Activated CD4-positive, alpha-beta T cell treated with anti-CD3 and anti-CD28 coated beads for 36 hours (primary cell): ENCODE measurements at regions not wholly inside any gene's neighbourhood (a gene's known extent, or its start where the extent isn't known, plus 50 kb on each side); places are given as distances from the start of the nearest gene placed in this dataset.

Experiments
- ATAC-seq: fragments of 200-7000 bp; cut with Tn5 transposase; one replicate; pipeline ENCODE4 v1.10.0; 2021; ENCODE audit warnings: mild to moderate bottlenecking, moderate library complexity
- CTCF ChIA-PET: fragments of 350-600 bp; sonication (Branson Sonifier 250); formaldehyde crosslinking; loops from one replicate; lab custom pipeline; 2021; ENCODE audit warnings: antibody characterized with exemption; lab: Charles Lee
- POLR2A ChIA-PET: fragments of 350-600 bp; sonication (Branson Sonifier 250); formaldehyde crosslinking; loops from one replicate; lab custom pipeline; 2021; ENCODE audit warnings: antibody characterized with exemption, inconsistent platforms; lab: Charles Lee
- DNase-seq: peaks from one replicate; pipeline ENCODE4 v3.0.0-alpha.2; 2020
- H3K27ac Mint-ChIP-seq: one replicate; pipeline ENCODE4 v1.8.0; 2021; ENCODE audit warnings: mixed read lengths
- H3K27me3 Mint-ChIP-seq: one replicate; pipeline ENCODE4 v1.8.0; 2021; ENCODE audit warnings: mixed read lengths
- H3K36me3 Mint-ChIP-seq: one replicate; pipeline ENCODE4 v1.8.0; 2021; ENCODE audit warnings: low read depth, mixed read lengths
- H3K4me1 Mint-ChIP-seq: one replicate; pipeline ENCODE4 v1.8.0; 2021; ENCODE audit warnings: mixed read lengths
- H3K4me3 Mint-ChIP-seq: one replicate; pipeline ENCODE4 v1.8.0; 2021; ENCODE audit warnings: mild to moderate bottlenecking, moderate library complexity, mixed read lengths
- H3K9me3 Mint-ChIP-seq: one replicate; pipeline ENCODE4 v1.8.0; 2021; ENCODE audit warnings: low read depth, mixed read lengths
- intact Hi-C, 2 experiments: fragments of 100-400 bp; cut with DNase I in 1 of 2; cut with micrococcal nuclease in 1 of 2; formaldehyde crosslinking; loops; one replicate each; pipeline versions ENCODE4 v1.14.2 to v1.15.1; 2022 to 2024; cut with DNase I, micrococcal nuclease

- Mint-ChIP-seq H3K27ac (no peak overlapping the region), H3K4me1 (no peaks in the 10 kb centered on the region), H3K4me3 (no peak overlapping the region), H3K9me3 (no peaks in the 10 kb centered on the region), H3K27me3 (peaks cover 14% of the 10 kb centered on the region), H3K36me3 (no peaks in the 10 kb centered on the region)
- intact Hi-C loops, result no loop called here
- no peak for ATAC-seq
- DNase-seq, result no peak
- POLR2A ChIA-PET, result no interaction called here
- CTCF ChIA-PET, result no interaction called here
These were observed 262.7 kb downstream of the PARP8 start for GRCh38 chr5:50929174-50929573.

GRCh38 chr5:50934343-50934742 lies 267.9 kb downstream of the PARP8 start:
- CTCF ChIA-PET, result no interaction called here
- Mint-ChIP-seq H3K9me3 (no peaks in the 10 kb centered on the region), H3K4me3 (no peak overlapping the region), H3K27ac (no peak overlapping the region), H3K36me3 (no peaks in the 10 kb centered on the region), H3K4me1 (no peaks in the 10 kb centered on the region), H3K27me3 (peaks cover 11% of the 10 kb centered on the region)
- no peak for ATAC-seq
- intact Hi-C loops, result no loop called here
- POLR2A ChIA-PET, result no interaction called here
- DNase-seq, result no peak

GRCh38 chr5:50945139-50945538 lies 278.7 kb downstream of the PARP8 start:
- ATAC-seq (no peak), DNase-seq (no peak)
- Mint-ChIP-seq H3K27me3 (no peaks in the 10 kb centered on the region), H3K27ac (no peak overlapping the region), H3K36me3 (no peaks in the 10 kb centered on the region), H3K4me1 (no peaks in the 10 kb centered on the region), H3K9me3 (peaks cover 13% of the 10 kb centered on the region), H3K4me3 (no peak overlapping the region)
- intact Hi-C loops, result no loop called here
- CTCF ChIA-PET, result no interaction called here
- POLR2A ChIA-PET, result no interaction called here

- H3K4me1 Mint-ChIP-seq, result no peaks in the 10 kb centered on the region
- CTCF ChIA-PET, result interaction anchor here (0.6 kb wide), 1 partner anchor 15 kb away, joined by 3 read pairs; no protein-coding TSS in a partner anchor
These were observed 281.7 kb downstream of the PARP8 start for GRCh38 chr5:50947906-50948683.

GRCh38 chr5:50953290-50953689 lies 286.9 kb downstream of the PARP8 start:
- POLR2A ChIA-PET, result no interaction called here
- H3K27ac Mint-ChIP-seq, result no peak overlapping the region
- no peak for ATAC-seq
- H3K4me1 Mint-ChIP-seq, result no peaks in the 10 kb centered on the region
- no peak for DNase-seq
- H3K36me3 Mint-ChIP-seq, result no peaks in the 10 kb centered on the region
- H3K4me3 Mint-ChIP-seq, result no peak overlapping the region
- intact Hi-C loops, result no loop called here
- no peaks in the 10 kb centered on the region for H3K9me3 Mint-ChIP-seq
- CTCF ChIA-PET, result no interaction called here
- peaks cover 20% of the 10 kb centered on the region for H3K27me3 Mint-ChIP-seq

More at GRCh38 chr5:50947906-50948683, 281.7 kb downstream of the PARP8 start:
- Mint-ChIP-seq H3K27me3 (peaks cover 5% of the 10 kb centered on the region), H3K27ac (no peak overlapping the region), H3K4me3 (no peak overlapping the region), H3K9me3 (peaks cover 8% of the 10 kb centered on the region), H3K36me3 (no peaks in the 10 kb centered on the region)
- intact Hi-C loops, result no loop called here
- DNase-seq, result no peak
- POLR2A ChIA-PET, result no interaction called here
- no peak for ATAC-seq

GRCh38 chr5:50958852-50959457 lies 292.5 kb downstream of the PARP8 start:
- DNase-seq, result peak; percentile 32
- Mint-ChIP-seq H3K4me1 (peaks cover 6% of the 10 kb centered on the region), H3K9me3 (no peaks in the 10 kb centered on the region), H3K4me3 (no peak overlapping the region), H3K36me3 (no peaks in the 10 kb centered on the region), H3K27me3 (peaks cover 28% of the 10 kb centered on the region), H3K27ac (no peak overlapping the region)
- ChIA-PET POLR2A (no interaction called here), CTCF (interaction anchor here (0.7 to 1.5 kb wide), 4 partner anchors 33 to 1703 kb away, joined by 3 to 4 read pairs (median 3); no protein-coding TSS in a partner anchor)
- intact Hi-C loops, result no loop called here
- ATAC-seq, result no peak

GRCh38 chr5:50962934-50963872 lies 296.8 kb downstream of the PARP8 start:
- intact Hi-C loops, result loop anchor here (1.0 to 10.0 kb wide), 8 partner anchors 420 to 1954 kb away; partner anchors contain the start of gene ISL1 (in 1 of the 2)
- H3K4me1 Mint-ChIP-seq, result peaks cover 35% of the 10 kb centered on the region
- no peaks in the 10 kb centered on the region for H3K36me3 Mint-ChIP-seq
- DNase-seq (peak; percentile 83), ATAC-seq (peak; percentile 88)
- no peak overlapping the region for H3K27ac Mint-ChIP-seq
- peaks cover 55% of the 10 kb centered on the region for H3K27me3 Mint-ChIP-seq
- peak overlapping the region; percentile 71 for H3K4me3 Mint-ChIP-seq
- ChIA-PET POLR2A (no interaction called here), CTCF (interaction anchor here (0.7 to 1.4 kb wide), 16 partner anchors 8 to 1905 kb away, joined by 3 to 6 read pairs (median 4); no protein-coding TSS in a partner anchor)
- no peaks in the 10 kb centered on the region for H3K9me3 Mint-ChIP-seq

- ChIA-PET CTCF (interaction anchor here (0.9 to 1.4 kb wide), 6 partner anchors 19 to 1694 kb away, joined by 3 to 6 read pairs (median 5); no protein-coding TSS in a partner anchor), POLR2A (interaction anchor here (0.6 kb wide), 1 partner anchor 524 kb away, joined by 3 read pairs; no protein-coding TSS in a partner anchor)
- Mint-ChIP-seq H3K27ac (no peak overlapping the region), H3K9me3 (no peaks in the 10 kb centered on the region), H3K36me3 (no peaks in the 10 kb centered on the region), H3K27me3 (peaks cover 60% of the 10 kb centered on the region), H3K4me3 (no peak overlapping the region), H3K4me1 (peaks cover 45% of the 10 kb centered on the region)
- DNase-seq (peak; percentile 17), ATAC-seq (no peak)
- intact Hi-C loops, result loop anchor here (1.0 to 10.0 kb wide), 9 partner anchors 417 to 1953 kb away; partner anchors contain the start of gene ISL1 (in 1 of the 2)
These were observed 297.7 kb downstream of the PARP8 start for GRCh38 chr5:50963971-50964745.

GRCh38 chr5:50964746-50965653 lies 298.6 kb downstream of the PARP8 start:
- intact Hi-C loops, result loop anchor here (2.0 to 10.0 kb wide), 5 partner anchors 416 to 1952 kb away; no protein-coding TSS in a partner anchor
- peaks cover 50% of the 10 kb centered on the region for H3K4me1 Mint-ChIP-seq
- no peak overlapping the region for H3K27ac Mint-ChIP-seq
- peaks cover 64% of the 10 kb centered on the region for H3K27me3 Mint-ChIP-seq
- CTCF ChIA-PET, result no interaction called here
- POLR2A ChIA-PET, result interaction anchor here (0.6 kb wide), 1 partner anchor 525 kb away, joined by 3 read pairs; no protein-coding TSS in a partner anchor
- no peak overlapping the region for H3K4me3 Mint-ChIP-seq
- H3K36me3 Mint-ChIP-seq, result no peaks in the 10 kb centered on the region
- no peaks in the 10 kb centered on the region for H3K9me3 Mint-ChIP-seq
- ATAC-seq, result no peak
- no peak for DNase-seq
